ENCODE measurements at regions not wholly inside any gene's neighbourhood (a gene's known extent, or its start where the extent isn't known, plus 50 kb on each side); places are given as distances from the start of the nearest gene placed in this dataset.
"Not testable (repeated sequence)": the region's sequence is repeated elsewhere in the genome, so short reads cannot be mapped to it uniquely, and the experiment has no call there.

DNA sequence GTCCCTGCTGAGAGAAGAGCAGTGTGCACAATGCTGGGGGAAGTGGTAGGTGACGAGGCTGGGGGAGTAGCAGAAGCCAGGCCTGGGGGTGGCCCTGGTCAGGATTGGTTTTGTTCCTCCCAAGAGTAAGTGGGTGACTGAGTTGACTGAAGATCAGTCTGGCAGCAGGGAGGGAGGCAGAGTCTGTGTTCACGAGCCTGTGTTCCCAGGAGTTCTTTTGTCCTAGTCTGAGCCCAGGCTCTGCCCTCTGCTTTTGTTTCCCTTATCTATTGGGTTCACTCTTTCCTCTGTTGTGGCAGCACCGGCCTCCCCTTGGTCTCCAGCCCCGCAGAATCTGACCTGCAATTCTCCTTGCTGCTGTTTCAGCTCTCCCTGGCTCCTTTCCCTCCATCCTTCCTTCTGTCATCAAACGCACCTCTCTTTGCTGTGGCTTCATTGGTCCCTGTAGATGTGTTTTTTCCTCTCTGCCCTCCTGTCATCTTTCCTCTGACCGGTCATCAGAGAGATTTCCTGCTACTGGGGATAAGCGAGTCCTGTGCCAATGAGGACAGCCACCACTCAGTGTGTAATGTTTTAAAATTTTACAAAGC lies 607.4 kb downstream of the KIF4B start:
- DNase-seq (ENCODE audit: low read depth) = no peak

DNA sequence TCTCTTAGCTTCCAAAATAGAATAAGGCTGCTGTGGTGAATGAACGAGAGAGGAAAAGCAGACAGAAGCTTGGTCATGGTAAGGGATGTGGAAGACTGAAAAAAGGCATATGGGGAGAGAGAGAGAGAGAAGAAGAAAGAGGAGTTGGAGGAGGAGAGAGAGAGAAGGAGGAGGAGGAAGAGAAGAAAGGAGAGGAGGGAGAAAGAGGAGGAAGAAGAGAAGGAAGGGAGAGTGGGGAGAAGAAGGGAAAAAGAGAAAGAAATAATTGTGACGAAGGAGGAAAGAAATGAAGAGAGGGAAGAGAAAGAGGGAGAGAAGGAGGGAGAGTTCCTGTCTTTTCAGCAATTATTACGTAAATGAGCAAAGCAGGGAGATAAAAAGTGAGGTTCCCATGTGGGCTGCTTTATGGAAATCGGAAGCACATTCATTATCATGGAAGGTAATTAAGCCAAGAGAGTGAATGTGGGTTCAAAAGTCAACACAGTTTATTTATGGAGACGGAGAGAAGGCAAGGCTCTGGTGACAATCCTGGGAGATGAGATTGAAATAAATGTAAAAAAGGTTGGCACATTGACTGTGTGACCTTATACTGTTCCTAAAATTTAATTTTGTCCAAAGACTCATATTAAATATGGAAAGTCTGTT lies 611.2 kb downstream of the KIF4B start:
- DNase-seq (ENCODE audit: low read depth) = no peak

GRCh38 chr5:155625315-155625714 lies 611.8 kb downstream of the KIF4B start:
- no peak for DNase-seq (ENCODE audit: low read depth)

DNA sequence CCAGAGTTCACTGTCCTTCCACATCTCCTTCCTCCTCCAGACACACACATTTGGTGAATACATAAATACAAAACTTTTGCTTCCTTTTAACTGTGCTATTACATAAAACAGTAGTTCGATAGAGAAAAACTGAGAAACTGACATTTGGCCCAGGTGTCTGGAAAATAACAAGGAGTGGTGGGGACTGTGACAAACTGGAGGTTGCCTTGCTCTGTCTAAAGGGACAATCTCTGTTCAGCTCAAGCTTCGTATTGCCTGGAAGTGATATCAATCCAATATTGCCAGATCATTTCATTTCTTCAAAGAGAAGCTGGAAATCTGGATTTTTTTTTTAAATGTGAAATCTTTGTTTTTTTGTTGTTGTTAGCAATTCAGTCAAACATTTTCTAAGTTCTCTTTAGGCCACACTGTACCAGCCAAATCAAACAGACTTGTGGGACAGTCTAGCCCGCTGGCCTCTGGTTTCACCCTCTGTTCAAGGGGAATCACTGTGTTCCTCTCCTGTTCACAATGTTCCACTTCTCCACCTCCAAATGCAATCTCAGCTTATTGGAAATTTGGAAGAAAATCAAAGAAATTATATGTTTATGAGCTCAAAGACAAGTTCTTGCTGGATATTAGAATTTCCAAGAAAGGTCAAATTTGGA lies 612.5 kb downstream of the KIF4B start:
- no peak for DNase-seq (ENCODE audit: low read depth)

DNA sequence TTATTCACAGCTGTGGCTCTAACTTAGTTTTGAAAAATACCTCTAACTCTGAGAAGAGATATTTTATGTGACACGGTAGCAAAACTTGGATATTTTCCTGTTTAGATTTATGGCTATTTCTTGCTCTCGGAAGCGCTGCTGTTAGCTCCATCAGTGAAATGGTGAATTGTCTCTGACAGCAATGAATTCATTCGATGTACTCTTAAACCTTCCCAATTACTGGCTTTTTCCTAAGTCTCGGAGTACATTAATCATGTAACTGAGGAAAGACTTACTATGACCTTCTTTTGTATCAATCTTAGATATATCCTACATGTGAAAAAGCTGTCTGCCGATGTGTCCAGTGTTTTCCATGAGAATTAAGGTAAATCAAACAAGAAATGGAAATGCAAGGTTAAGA lies 613.0 kb downstream of the KIF4B start:
- DNase-seq (ENCODE audit: low read depth) = no peak

DNA sequence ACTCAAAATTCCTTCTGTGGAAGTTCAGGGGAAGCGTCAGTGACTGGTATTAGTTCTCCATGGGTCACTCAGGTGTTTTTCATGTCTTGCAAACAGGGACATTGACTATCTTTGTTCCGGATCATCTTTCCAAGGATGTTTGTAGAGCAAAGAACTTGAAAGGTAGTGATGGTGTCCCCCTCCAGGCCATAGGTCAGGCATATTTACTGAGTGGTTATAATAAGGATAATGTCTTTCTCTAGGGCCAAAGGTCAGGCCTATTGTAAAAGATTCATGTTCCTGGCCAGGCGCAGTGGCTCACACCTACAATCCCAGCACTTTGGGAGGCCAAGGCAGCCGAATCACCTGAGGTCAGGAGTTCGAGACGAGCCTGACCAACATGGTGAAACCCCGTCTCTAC lies 614.8 kb downstream of the KIF4B start:
- no peak for DNase-seq (ENCODE audit: low read depth)

DNA sequence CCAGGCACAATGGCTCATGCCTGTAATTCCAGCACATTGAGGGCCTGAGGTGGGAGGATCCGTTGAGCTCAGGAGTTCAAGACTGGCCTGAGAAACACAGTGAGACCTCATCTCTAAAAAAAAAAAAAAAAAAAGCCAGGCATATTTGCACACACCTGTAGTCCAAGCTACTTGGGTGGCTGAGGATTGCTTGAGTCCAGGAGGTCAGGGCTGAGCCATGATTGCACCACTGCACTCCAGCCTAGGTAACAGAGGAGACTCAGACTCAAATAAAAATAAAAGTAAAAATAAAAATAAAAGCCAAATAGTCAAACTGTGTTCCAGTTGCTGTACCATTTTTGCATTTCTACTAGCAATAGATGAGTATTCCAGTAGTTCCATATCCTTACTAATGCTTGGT lies 616.0 kb downstream of the KIF4B start:
- DNase-seq (ENCODE audit: low read depth) = no peak

DNA sequence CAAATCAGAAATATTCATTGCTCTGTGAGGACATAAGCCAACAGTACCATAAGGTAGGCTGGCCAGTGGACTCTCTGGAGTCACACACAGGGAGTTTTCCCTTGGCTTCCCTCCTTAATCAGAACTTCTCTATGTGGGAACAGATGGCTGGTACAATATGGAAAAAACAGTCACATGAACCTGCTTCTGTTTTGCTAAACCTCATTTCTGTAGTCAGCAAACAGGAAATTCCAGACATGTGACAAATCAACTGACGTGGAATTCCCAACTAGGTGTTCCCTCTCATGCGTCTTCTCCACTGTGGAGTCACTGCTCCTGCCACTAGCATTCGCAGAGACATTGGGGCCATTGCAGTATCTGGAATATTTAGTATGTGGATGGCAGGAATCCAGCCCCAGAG lies 617.6 kb downstream of the KIF4B start:
- DNase-seq (ENCODE audit: low read depth) = no peak

DNA sequence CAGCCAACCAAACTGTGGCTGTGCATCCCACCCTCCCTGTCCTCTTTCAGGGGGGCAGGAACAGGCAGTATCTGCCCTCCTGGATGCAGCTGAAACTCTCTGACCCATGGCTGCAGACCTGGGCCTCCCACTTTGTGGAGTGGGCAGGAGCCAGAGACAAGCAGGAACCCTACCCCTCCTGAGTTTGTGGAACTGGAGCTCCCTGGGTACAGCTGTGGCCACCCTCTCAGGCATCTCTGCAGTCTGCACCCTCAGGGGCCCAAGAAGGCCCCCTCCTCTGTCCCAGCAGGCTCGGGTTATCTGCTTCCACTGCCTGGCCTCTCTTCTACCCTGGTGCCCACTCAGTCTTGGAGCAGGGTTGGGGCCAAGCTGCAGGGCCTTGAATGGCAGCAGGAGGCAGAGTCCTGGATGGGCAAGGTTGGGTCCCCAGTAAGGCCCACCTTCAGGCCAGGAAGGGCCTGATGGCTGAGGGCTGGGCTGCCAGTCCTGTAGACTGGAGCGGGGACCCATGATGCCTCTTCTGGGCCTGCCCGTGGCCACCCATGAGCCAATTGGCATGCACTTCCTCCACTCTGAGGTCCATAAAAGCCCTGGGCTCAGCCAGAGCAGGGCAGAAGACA lies 619.9 kb downstream of the KIF4B start:
- DNase-seq (ENCODE audit: low read depth) = no peak

DNA sequence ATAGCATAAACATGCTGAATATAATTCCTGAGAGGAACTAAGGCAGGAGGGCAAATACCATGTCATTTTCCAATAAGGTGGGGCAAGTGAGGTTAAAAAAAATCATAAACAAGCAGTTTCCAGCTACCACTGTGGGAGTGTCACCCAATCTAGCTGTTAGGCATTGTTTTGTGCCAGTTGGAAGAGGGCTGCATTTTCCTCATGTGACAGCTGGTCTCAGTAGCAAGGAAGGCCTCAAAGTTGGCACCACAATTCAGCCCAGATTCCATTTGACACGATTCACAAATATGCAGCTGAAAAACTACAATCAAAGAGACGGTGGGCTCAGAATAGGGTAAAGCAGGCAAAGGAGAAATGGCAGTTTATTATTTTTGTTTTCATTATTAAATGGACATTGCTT lies 636.1 kb downstream of the KIF4B start:
- DNase-seq (ENCODE audit: low read depth) = no peak

- no peak for DNase-seq (ENCODE audit: low read depth)
Measured at GRCh38 chr5:155655569-155655968, 642.0 kb downstream of the KIF4B start.

- DNase-seq (ENCODE audit: low read depth) = no peak
Measured at GRCh38 chr5:155661859-155662258, 648.3 kb downstream of the KIF4B start.

DNA sequence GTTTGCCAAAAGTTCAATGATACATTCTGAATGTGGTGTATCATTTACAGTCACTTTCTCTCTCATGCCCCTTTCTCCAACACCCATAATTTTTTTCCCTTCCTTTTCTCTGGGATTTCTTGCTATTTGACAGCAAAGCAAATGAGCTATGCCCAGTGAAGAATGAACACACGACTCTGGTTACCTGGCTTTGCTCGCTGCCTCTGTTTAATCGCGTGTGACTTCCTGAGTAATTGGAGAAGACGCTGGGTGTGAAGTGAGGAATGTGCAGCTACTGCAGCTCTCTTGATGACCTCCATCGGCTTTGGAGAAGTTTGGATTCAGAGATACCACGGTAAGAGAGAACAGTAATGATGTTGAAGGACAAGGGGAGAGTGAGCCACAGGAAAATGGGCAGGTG lies 651.8 kb downstream of the KIF4B start:
- no peak for DNase-seq (ENCODE audit: low read depth)

DNA sequence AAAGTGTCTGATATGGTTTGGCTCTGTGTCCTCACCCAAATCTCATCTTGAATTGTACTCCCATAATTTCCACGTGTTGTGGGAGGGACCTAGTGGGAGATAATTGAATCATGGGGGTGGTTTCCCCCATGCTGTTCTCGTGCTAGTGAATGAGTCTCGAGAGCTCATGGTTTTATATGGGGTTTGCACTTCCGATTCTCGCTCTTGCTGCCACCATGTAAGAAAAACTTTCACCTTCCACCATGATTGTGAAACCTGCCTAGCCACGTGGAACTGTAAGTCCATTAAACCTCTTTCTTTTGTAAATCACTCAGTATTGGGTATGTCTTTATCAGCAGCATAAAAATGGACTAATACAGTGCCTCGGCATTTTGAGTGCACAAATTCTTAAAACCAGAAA lies 655.0 kb upstream of the SGCD start:
- not testable (repeated sequence) for DNase-seq (ENCODE audit: low read depth)

DNA sequence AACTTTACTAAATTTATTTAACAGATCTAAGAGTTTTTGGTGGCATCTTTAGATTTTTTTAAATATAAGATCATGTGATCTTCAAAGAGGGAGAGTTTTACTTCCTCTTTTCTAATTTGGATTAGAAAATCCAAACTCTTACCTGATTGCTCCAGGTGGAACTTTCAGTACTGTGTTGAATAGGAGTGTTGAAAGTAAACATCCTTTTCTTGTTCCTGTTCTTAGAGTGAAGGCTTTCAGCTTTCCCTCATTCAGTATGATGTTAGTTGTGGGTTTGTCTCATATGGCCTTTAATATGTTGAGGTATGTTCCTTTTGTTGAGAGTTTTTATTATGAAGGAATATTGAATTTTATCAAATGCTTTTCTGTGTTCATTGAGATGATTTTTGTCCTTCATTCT lies 650.0 kb upstream of the SGCD start:
- no peak for DNase-seq (ENCODE audit: low read depth)

DNA sequence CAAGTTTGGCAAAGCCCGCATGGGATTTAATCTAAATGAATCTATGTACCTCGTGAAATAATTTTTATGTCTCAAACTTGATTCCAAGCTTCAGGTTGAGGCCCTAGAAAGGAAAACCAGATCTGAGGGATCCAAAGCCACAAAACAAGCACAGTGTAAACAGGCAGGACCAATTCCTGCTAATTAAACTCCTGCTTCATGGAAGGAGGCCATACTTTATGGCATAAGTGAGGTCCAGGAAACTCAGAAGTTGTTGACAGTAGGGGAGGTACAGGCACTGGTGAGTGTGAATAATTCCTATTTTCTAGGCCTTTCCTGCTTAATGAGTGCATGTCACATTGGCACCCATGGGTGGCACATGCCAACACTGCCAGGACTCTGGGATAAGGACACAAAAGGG lies 648.6 kb upstream of the SGCD start:
- no peak for DNase-seq (ENCODE audit: low read depth)

- DNase-seq (ENCODE audit: low read depth) = no peak
Measured at GRCh38 chr5:155679530-155679929, 647.4 kb upstream of the SGCD start.

- DNase-seq (ENCODE audit: low read depth) = no peak
Measured at GRCh38 chr5:155684417-155684816, 642.5 kb upstream of the SGCD start.

GRCh38 chr5:155686131-155686530 lies 640.8 kb upstream of the SGCD start:
- DNase-seq (ENCODE audit: low read depth) = no peak

DNA sequence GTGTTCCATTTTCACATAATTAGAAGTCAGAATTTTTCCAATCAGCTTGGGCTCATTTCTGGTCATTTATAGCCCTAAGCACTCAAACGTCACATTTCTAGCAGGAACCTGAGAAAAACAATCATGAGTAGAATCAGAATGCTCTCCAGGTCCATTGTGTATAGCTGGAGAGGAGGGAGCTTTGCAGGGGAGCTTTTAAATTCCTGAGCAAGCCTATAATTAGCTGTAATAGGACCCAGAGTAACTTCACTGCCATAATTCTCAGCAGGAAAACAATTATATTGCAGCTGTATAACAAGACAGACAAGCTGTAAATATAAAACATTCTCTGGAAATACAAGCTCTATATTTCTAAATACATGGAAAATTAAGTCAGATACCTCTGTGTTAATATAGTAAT lies 637.6 kb upstream of the SGCD start:
- DNase-seq (ENCODE audit: low read depth) = no peak

GRCh38 chr5:155696362-155696761 lies 630.6 kb upstream of the SGCD start:
- no peak for DNase-seq (ENCODE audit: low read depth)

- no peak for DNase-seq (ENCODE audit: low read depth)
Measured at GRCh38 chr5:155697236-155697635, 629.7 kb upstream of the SGCD start.

DNA sequence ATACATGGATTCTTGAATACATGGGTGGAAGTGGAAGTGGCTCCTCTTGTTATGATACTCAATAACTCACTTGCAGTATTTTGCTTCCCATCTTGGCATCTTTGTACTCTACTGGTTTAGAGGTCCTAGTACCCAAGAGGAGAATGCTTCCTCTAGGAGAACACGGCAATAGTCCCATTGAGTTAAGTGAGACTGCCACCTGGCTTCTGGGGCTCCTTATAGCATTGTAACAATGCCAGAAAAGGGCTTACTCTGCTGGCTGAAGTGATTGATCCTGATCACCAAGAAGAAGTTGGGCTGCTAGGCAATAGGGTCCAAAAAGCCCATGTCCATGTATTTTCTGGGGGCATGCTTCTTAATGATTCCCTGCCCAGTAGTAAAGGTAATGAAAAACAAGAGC lies 627.6 kb upstream of the SGCD start:
- no peak for DNase-seq (ENCODE audit: low read depth)
